SK-N-SH (cell line): ENCODE measurements at regions not wholly inside any gene's neighbourhood (a gene's known extent, or its start where the extent isn't known, plus 50 kb on each side); places are given as distances from the start of the nearest gene placed in this dataset.

ENCODE experiments used
- CTCF ChIA-PET: fragments of 300-600, 350-600 bp; formaldehyde crosslinking; extraction: SDS; loops from one replicate; lab custom pipeline; 2021; lab: Yijun Ruan, JAX
- POLR2A ChIA-PET: fragments of 350-600 bp; sonication (Branson Sonifier 250); formaldehyde crosslinking; extraction: SDS; loops from one replicate; lab custom pipeline; 2020; ENCODE audit warnings: antibody characterized with exemption, inconsistent platforms; lab: Yijun Ruan, JAX
- DNase-seq: peaks from one replicate; pipeline ENCODE4 v3.0.0; 2012
- H2AFZ ChIP-seq: fragments of 200-600 bp; sonication (generic); 2 replicates; pipeline ENCODE4 v1.8.1; 2016; ENCODE audit warnings: antibody characterized with exemption, mild to moderate bottlenecking, low read depth
- H3F3A ChIP-seq: fragments of 200-600 bp; sonication (generic); replicated peaks from 2 replicates; pipeline ENCODE3; 2016; ENCODE audit warnings: antibody characterized with exemption, mild to moderate bottlenecking; ENCODE audit not compliant: insufficient read depth
- H3K27ac ChIP-seq, 2 experiments: fragments of 200-500 bp in 1 of 2; fragments of 200-600 bp in 1 of 2; sonication (Bioruptor generic) in 1 of 2; sonication (generic), shearing (Covaris generic) in 1 of 2; 2 replicates each; pipeline versions ENCODE4 v1.5.1 to v1.6.1; 2014 to 2016; ENCODE audit warnings: low read depth in 2 of 2, inconsistent platforms in 1 of 2, low read length in 1 of 2, mild to moderate bottlenecking in 1 of 2, mixed read lengths in 1 of 2
- H3K27me3 ChIP-seq: fragments of 200-600 bp; sonication (generic), shearing (Covaris generic); 2 replicates; pipeline ENCODE4 v1.6.1; 2016; ENCODE audit warnings: mixed run types; ENCODE audit not compliant: insufficient read depth
- H3K36me3 ChIP-seq, 2 experiments: fragments of 200-500 bp in 1 of 2; fragments of 200-600 bp in 1 of 2; sonication (Bioruptor generic) in 1 of 2; sonication (generic) in 1 of 2; replicated peaks in 1 of 2; 2 replicates each; pipeline versions ENCODE3 to v1.5.1; 2014 to 2016; ENCODE audit warnings: low read length in 1 of 2, mild to moderate bottlenecking in 1 of 2; ENCODE audit not compliant: insufficient read depth in 2 of 2, control insufficient read depth in 1 of 2
- H3K4me1 ChIP-seq, 2 experiments: fragments of 200-500 bp in 1 of 2; fragments of 200-600 bp in 1 of 2; sonication (Bioruptor generic) in 1 of 2; sonication (generic), shearing (Covaris generic) in 1 of 2; 2 replicates each; pipeline versions ENCODE4 v1.5.1 to v1.6.1; 2014 to 2016; ENCODE audit warnings: low read depth in 1 of 2, low read length in 1 of 2, mixed run types in 1 of 2; ENCODE audit not compliant: insufficient read depth in 2 of 2, control insufficient read depth in 1 of 2
- H3K4me2 ChIP-seq: fragments of 200-600 bp; sonication (generic), shearing (Covaris generic); 2 replicates; pipeline ENCODE4 v1.6.1; 2017; ENCODE audit warnings: mixed run types
- H3K4me3 ChIP-seq, 2 experiments: fragments of 200-500 bp in 1 of 2; fragments of 200-600 bp in 1 of 2; sonication (Bioruptor generic) in 1 of 2; sonication (generic), shearing (Covaris generic) in 1 of 2; 2 replicates each; pipeline versions ENCODE4 v1.5.1 to v1.8.1; 2014 to 2016; ENCODE audit warnings: low read depth in 2 of 2, inconsistent platforms in 1 of 2, low read length in 1 of 2, mild to moderate bottlenecking in 1 of 2, mixed read lengths in 1 of 2, moderate library complexity in 1 of 2
- H3K79me2 ChIP-seq: fragments of 200-600 bp; sonication (generic); 2 replicates; pipeline ENCODE4 v1.8.1; 2017; ENCODE audit warnings: mild to moderate bottlenecking; ENCODE audit not compliant: insufficient read depth
- H3K9ac ChIP-seq: fragments of 200-600 bp; sonication (generic); 2 replicates; pipeline ENCODE4 v1.6.1; 2017; ENCODE audit warnings: mixed run types
- H3K9me2 ChIP-seq: fragments of 200-600 bp; sonication (generic); 2 replicates; pipeline ENCODE4 v1.6.1; 2017; ENCODE audit warnings: mixed run types
- H3K9me3 ChIP-seq: fragments of 200-600 bp; sonication (generic); 2 replicates; pipeline ENCODE4 v1.6.1; 2017; ENCODE audit warnings: mixed run types, mild to moderate bottlenecking, moderate library complexity
- H4K20me1 ChIP-seq: fragments of 200-600 bp; sonication (generic); 2 replicates; pipeline ENCODE4 v1.6.1; 2017; ENCODE audit warnings: mild to moderate bottlenecking, mixed run types; ENCODE audit not compliant: insufficient read depth
- CHD2 ChIP-seq: fragments of 150-350 bp; IDR thresholded peaks from 2 replicates; pipeline ENCODE4 v1.6.1; 2018; ENCODE audit warnings: low read length; ENCODE audit not compliant: partially characterized antibody
- EZH2phosphoT487 ChIP-seq: fragments of 200-600 bp; sonication (generic); IDR thresholded peaks from 2 replicates; pipeline ENCODE4 v1.6.1; 2017; ENCODE audit warnings: low read depth, mixed run types, mild to moderate bottlenecking, antibody characterized with exemption, moderate library complexity, borderline replicate concordance
- FOSL2 ChIP-seq: IDR thresholded peaks from 2 replicates; pipeline ENCODE4 v1.4.0; 2012; ENCODE audit warnings: low read depth, mild to moderate bottlenecking, moderate library complexity, borderline replicate concordance
- FOXM1 ChIP-seq: IDR thresholded peaks from 2 replicates; pipeline ENCODE4 v1.4.0; 2012; ENCODE audit warnings: low read depth, mild to moderate bottlenecking
- GATA2 ChIP-seq: sonication (generic); formaldehyde crosslinking; IDR thresholded peaks from 2 replicates; pipeline ENCODE4 v1.5.0; 2020; ENCODE audit warnings: mild to moderate bottlenecking, missing genetic modification reagents
- MEF2A ChIP-seq: IDR thresholded peaks from 2 replicates; pipeline ENCODE4 v1.4.0; 2012; ENCODE audit warnings: low read depth, borderline replicate concordance
- RXRA ChIP-seq: IDR thresholded peaks from 2 replicates; pipeline ENCODE4 v1.4.0; 2012; ENCODE audit warnings: low read depth, mild to moderate bottlenecking, borderline replicate concordance
- SIN3A ChIP-seq: IDR thresholded peaks from 2 replicates; pipeline ENCODE4 v1.6.1; 2012; ENCODE audit warnings: low read depth, mild to moderate bottlenecking, low read length, moderate library complexity, borderline replicate concordance
- TAF1 ChIP-seq: IDR thresholded peaks from 2 replicates; pipeline ENCODE4 v1.6.1; 2012; ENCODE audit warnings: low read depth, mild to moderate bottlenecking, low read length, moderate library complexity, borderline replicate concordance
- TCF12 ChIP-seq: IDR thresholded peaks from 2 replicates; pipeline ENCODE4 v1.4.0; 2012
- TEAD4 ChIP-seq: IDR thresholded peaks from 2 replicates; pipeline ENCODE4 v1.4.0; 2012; ENCODE audit warnings: mild to moderate bottlenecking, borderline replicate concordance; ENCODE audit not compliant: insufficient read depth
- WGBS: methylation state at CpG from one replicate; pipeline ENCODE4 v1.1.6; 2017; ENCODE audit warnings: low lambda C conversion rate; 5-methylcytosine and 5-hydroxymethylcytosine counted together
- TF ChIP-seq, protein P1 (sequence below): IDR thresholded peaks from 2 replicates; pipeline ENCODE4; 2012
- TF ChIP-seq, protein P2 (sequence below): fragments of 200-600 bp; sonication (generic); IDR thresholded peaks from 2 replicates; pipeline ENCODE4 v1.6.1; 2017; ENCODE audit warnings: antibody characterized with exemption, mild to moderate bottlenecking, moderate library complexity
- TF ChIP-seq, protein P3 (sequence below): IDR thresholded peaks from 2 replicates; pipeline ENCODE4 v1.4.0; 2012; ENCODE audit warnings: low read depth, borderline replicate concordance
- TF ChIP-seq, protein P4 (sequence below): IDR thresholded peaks from 2 replicates; pipeline ENCODE4 v1.4.0; 2012; ENCODE audit warnings: low read depth, borderline replicate concordance
- TF ChIP-seq, protein P5 (sequence below): IDR thresholded peaks from 2 replicates; pipeline ENCODE4 v1.4.0; 2012; ENCODE audit warnings: low read depth

DNA sequence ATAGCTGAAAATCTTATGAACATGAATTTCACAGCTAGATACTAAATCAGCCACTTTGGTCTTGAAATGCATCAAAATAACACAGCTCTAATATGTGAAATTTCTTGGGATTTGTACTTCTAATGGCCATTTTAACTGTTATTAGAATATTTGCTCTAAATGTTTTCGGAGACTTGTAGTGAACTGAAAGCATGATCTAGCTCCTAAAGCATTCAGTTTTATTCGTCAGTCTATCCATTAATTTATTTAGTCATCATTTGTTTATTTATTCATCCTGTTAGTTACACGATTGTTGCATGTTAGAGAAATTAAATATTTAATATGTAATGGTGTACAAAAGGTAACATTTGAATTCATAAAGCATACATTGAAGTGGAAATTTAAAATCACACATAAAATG lies 1132.7 kb downstream of the SLITRK1 start (continued):
- TF ChIP-seq TEAD4 = no peak
- TF ChIP-seq, protein P1, sequence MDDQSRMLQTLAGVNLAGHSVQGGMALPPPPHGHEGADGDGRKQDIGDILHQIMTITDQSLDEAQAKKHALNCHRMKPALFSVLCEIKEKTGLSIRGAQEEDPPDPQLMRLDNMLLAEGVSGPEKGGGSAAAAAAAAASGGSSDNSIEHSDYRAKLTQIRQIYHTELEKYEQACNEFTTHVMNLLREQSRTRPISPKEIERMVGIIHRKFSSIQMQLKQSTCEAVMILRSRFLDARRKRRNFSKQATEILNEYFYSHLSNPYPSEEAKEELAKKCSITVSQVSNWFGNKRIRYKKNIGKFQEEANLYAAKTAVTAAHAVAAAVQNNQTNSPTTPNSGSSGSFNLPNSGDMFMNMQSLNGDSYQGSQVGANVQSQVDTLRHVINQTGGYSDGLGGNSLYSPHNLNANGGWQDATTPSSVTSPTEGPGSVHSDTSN = no peak
- TF ChIP-seq, all 33 proteins: peak for 0

DNA sequence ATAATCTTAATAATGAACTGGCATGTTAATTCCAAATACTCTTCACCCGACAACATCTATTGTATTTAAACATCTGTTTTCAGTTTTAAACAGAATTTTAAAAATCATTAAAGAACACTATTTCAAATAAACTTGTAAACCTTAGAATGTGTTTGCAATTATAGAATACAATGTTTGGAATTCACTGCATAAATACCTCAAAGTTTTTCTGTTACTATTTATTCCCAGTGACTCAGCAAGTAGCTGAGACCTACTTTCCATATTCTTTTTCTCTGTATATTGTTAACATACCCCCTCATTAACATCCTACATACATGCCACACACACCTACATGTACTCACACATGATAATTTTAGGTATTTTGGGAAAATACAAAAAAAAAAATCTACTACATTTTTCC lies 1134.3 kb downstream of the SLITRK1 start:
- H3K9me3 ChIP-seq = no peaks in the 10 kb centered on the region
- H3K4me3 ChIP-seq = no peak overlapping the region
- no peaks in the 10 kb centered on the region for H3K79me2 ChIP-seq
- peaks cover 0 to 6% of the 10 kb centered on the region in 2 experiments; a peak in 2 of 4 replicates for H3K4me1 ChIP-seq
- 0 out of 2 replicates have a peak overlapping the region, but pooled peaks have one; percentile 23 for H3K4me2 ChIP-seq
- no peak overlapping the region for H3K9ac ChIP-seq
- peak; percentile 66; the same call in 1 of the 2 replicates for TF ChIP-seq MEF2A
- TF ChIP-seq, protein P2, sequence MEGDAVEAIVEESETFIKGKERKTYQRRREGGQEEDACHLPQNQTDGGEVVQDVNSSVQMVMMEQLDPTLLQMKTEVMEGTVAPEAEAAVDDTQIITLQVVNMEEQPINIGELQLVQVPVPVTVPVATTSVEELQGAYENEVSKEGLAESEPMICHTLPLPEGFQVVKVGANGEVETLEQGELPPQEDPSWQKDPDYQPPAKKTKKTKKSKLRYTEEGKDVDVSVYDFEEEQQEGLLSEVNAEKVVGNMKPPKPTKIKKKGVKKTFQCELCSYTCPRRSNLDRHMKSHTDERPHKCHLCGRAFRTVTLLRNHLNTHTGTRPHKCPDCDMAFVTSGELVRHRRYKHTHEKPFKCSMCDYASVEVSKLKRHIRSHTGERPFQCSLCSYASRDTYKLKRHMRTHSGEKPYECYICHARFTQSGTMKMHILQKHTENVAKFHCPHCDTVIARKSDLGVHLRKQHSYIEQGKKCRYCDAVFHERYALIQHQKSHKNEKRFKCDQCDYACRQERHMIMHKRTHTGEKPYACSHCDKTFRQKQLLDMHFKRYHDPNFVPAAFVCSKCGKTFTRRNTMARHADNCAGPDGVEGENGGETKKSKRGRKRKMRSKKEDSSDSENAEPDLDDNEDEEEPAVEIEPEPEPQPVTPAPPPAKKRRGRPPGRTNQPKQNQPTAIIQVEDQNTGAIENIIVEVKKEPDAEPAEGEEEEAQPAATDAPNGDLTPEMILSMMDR = no peak
- no peak for TF ChIP-seq SIN3A
- no peak for TF ChIP-seq GATA2 (CRISPR knock-in tag)
- no peak for TF ChIP-seq TEAD4
- TF ChIP-seq TCF12 = peak; percentile 55
- TF ChIP-seq, protein P3, sequence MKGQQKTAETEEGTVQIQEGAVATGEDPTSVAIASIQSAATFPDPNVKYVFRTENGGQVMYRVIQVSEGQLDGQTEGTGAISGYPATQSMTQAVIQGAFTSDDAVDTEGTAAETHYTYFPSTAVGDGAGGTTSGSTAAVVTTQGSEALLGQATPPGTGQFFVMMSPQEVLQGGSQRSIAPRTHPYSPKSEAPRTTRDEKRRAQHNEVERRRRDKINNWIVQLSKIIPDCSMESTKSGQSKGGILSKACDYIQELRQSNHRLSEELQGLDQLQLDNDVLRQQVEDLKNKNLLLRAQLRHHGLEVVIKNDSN = no peak
- TF ChIP-seq TAF1 = no peak
- TF ChIP-seq CHD2 = no peak
- TF ChIP-seq EZH2phosphoT487 = no peak
- 0 out of 2 replicates have a peak, but pooled peaks have one; percentile 14 for TF ChIP-seq FOSL2
- TF ChIP-seq, protein P1 = no peak
- TF ChIP-seq RXRA = no peak
- no peak for TF ChIP-seq FOXM1
- TF ChIP-seq, protein P4, sequence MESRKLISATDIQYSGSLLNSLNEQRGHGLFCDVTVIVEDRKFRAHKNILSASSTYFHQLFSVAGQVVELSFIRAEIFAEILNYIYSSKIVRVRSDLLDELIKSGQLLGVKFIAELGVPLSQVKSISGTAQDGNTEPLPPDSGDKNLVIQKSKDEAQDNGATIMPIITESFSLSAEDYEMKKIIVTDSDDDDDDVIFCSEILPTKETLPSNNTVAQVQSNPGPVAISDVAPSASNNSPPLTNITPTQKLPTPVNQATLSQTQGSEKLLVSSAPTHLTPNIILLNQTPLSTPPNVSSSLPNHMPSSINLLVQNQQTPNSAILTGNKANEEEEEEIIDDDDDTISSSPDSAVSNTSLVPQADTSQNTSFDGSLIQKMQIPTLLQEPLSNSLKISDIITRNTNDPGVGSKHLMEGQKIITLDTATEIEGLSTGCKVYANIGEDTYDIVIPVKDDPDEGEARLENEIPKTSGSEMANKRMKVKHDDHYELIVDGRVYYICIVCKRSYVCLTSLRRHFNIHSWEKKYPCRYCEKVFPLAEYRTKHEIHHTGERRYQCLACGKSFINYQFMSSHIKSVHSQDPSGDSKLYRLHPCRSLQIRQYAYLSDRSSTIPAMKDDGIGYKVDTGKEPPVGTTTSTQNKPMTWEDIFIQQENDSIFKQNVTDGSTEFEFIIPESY = no peak
- TF ChIP-seq, protein P5, sequence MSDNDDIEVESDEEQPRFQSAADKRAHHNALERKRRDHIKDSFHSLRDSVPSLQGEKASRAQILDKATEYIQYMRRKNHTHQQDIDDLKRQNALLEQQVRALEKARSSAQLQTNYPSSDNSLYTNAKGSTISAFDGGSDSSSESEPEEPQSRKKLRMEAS = no peak
- H3K27ac ChIP-seq = peak overlapping the region in 1 of 2 experiments; percentile 55; a peak in 1 of 4 replicates
- no peaks in the 10 kb centered on the region for H3F3A ChIP-seq
- no peak overlapping the region for H2AFZ ChIP-seq
- ChIA-PET POLR2A (no interaction called here), CTCF (interaction anchor here (1.0 kb wide), 1 partner anchor 10 kb away, joined by 3 read pairs; no protein-coding TSS in a partner anchor)
- no peak for DNase-seq
- H3K9me2 ChIP-seq = no peaks in the 10 kb centered on the region
- WGBS = 12% methylated on average over 1 of the region's 1 CpG
- no peaks in the 10 kb centered on the region for H3K27me3 ChIP-seq
- H3K36me3 ChIP-seq = no peaks in the 10 kb centered on the region
- H4K20me1 ChIP-seq = no peaks in the 10 kb centered on the region
